CD8-positive, alpha-beta memory T cell (primary cell): ENCODE measurements at regions not wholly inside any gene's neighbourhood (a gene's known extent, or its start where the extent isn't known, plus 50 kb on each side); places are given as distances from the start of the nearest gene placed in this dataset.

Experiments used
- CTCF ChIA-PET: fragments of 350-600 bp; sonication (Branson Sonifier 250); formaldehyde crosslinking; loops from one replicate; lab custom pipeline; 2021; ENCODE audit warnings: antibody characterized with exemption; lab: Charles Lee
- POLR2A ChIA-PET: fragments of 350-600 bp; sonication (Branson Sonifier 250); formaldehyde crosslinking; loops from one replicate; lab custom pipeline; 2021; ENCODE audit warnings: antibody characterized with exemption; lab: Charles Lee
- DNase-seq, 5 donors: peaks; one replicate each; pipeline versions ENCODE4 v3.0.0 to v3.0.0-alpha.2; 2020 to 2022; ENCODE audit warnings: mixed read lengths in 1 of 5
- H3K27ac ChIP-seq: one replicate; pipeline ENCODE4 v1.7.0; 2013; ENCODE audit warnings: low read depth, mild to moderate bottlenecking, low read length, moderate library complexity
- H3K27me3 ChIP-seq: 2 replicates; pipeline ENCODE4 v1.7.0; 2013; ENCODE audit warnings: low read length, mild to moderate bottlenecking; ENCODE audit not compliant: insufficient read depth, poor library complexity, severe bottlenecking
- H3K36me3 ChIP-seq: 2 replicates; pipeline ENCODE4 v1.7.0; 2013; ENCODE audit warnings: mild to moderate bottlenecking, low read length, moderate library complexity; ENCODE audit not compliant: insufficient read depth
- H3K4me1 ChIP-seq: 2 replicates; pipeline ENCODE4 v1.7.0; 2013; ENCODE audit warnings: mild to moderate bottlenecking, low read length, moderate library complexity; ENCODE audit not compliant: insufficient read depth
- H3K4me3 ChIP-seq: 2 replicates; pipeline ENCODE4 v1.7.0; 2013; ENCODE audit warnings: mild to moderate bottlenecking, low read length
- H3K9me3 ChIP-seq: 2 replicates; pipeline ENCODE4 v1.7.0; 2013; ENCODE audit warnings: mild to moderate bottlenecking, low read length
- H3K27ac Mint-ChIP-seq, 8 donors: one replicate each; pipeline ENCODE4 v1.8.0; 2020 to 2021; ENCODE audit warnings: mixed read lengths in 8 of 8, mild to moderate bottlenecking in 6 of 8, inconsistent platforms in 3 of 8, moderate library complexity in 3 of 8
- H3K27me3 Mint-ChIP-seq, 2 donors: one replicate each; pipeline ENCODE4 v1.8.0; 2020 to 2021; ENCODE audit warnings: mixed read lengths in 2 of 2, mild to moderate bottlenecking in 1 of 2, moderate library complexity in 1 of 2
- H3K36me3 Mint-ChIP-seq, 3 donors: one replicate each; pipeline ENCODE4 v1.8.0; 2020 to 2021; ENCODE audit warnings: mixed read lengths in 3 of 3, inconsistent platforms in 1 of 3, mild to moderate bottlenecking in 1 of 3
- H3K4me1 Mint-ChIP-seq, 3 donors: one replicate each; pipeline ENCODE4 v1.8.0; 2020 to 2021; ENCODE audit warnings: mixed read lengths in 3 of 3, inconsistent platforms in 1 of 3, mild to moderate bottlenecking in 1 of 3
- H3K4me3 Mint-ChIP-seq, 7 donors: one replicate each; pipeline ENCODE4 v1.8.0; 2020 to 2021; ENCODE audit warnings: mixed read lengths in 7 of 7, mild to moderate bottlenecking in 6 of 7, moderate library complexity in 4 of 7, inconsistent platforms in 2 of 7
- H3K9me3 Mint-ChIP-seq, 5 donors: one replicate each; pipeline ENCODE4 v1.8.0; 2020 to 2022; ENCODE audit warnings: mixed read lengths in 5 of 5, mild to moderate bottlenecking in 3 of 5, moderate library complexity in 2 of 5, inconsistent platforms in 1 of 5

- Mint-ChIP-seq H3K27ac (no peak overlapping the region), H3K4me3 (no peak overlapping the region), H3K27me3 (peaks cover 5 to 11% of the 10 kb centered on the region in 2 donors), H3K36me3 (no peaks in the 10 kb centered on the region), H3K4me1 (no peaks in the 10 kb centered on the region), H3K9me3 (peaks cover 4 to 16% (median 8%) of the 10 kb centered on the region in 5 donors)
- POLR2A ChIA-PET: no interaction called here
- Histone ChIP-seq H3K27me3 (no peaks in the 10 kb centered on the region), H3K36me3 (no peaks in the 10 kb centered on the region), H3K4me1 (no peaks in the 10 kb centered on the region), H3K9me3 (no peaks in the 10 kb centered on the region), H3K27ac (no peak overlapping the region), H3K4me3 (no peak overlapping the region)
- DNase-seq: no peak
- CTCF ChIA-PET: no interaction called here
Measured at GRCh38 chr3:127356381-127356780, 68.5 kb upstream of the PRR20G start.

- H3K4me1 Mint-ChIP-seq: no peaks in the 10 kb centered on the region
- H3K36me3 Mint-ChIP-seq: no peaks in the 10 kb centered on the region
- POLR2A ChIA-PET: no interaction called here
- peaks cover 10 to 15% of the 10 kb centered on the region in 2 donors for H3K27me3 Mint-ChIP-seq
- Histone ChIP-seq H3K9me3 (no peaks in the 10 kb centered on the region), H3K4me3 (no peak overlapping the region), H3K36me3 (no peaks in the 10 kb centered on the region), H3K4me1 (no peaks in the 10 kb centered on the region), H3K27ac (no peak overlapping the region), H3K27me3 (no peaks in the 10 kb centered on the region)
- H3K4me3 Mint-ChIP-seq: no peak overlapping the region
- CTCF ChIA-PET: no interaction called here
- H3K9me3 Mint-ChIP-seq: peaks cover 4 to 16% (median 8%) of the 10 kb centered on the region in 5 donors
- no peak overlapping the region for H3K27ac Mint-ChIP-seq
- DNase-seq: no peak
Measured at GRCh38 chr3:127354761-127355160, 66.9 kb upstream of the PRR20G start.

- Mint-ChIP-seq H3K27ac (no peak overlapping the region), H3K36me3 (no peaks in the 10 kb centered on the region), H3K4me3 (no peak overlapping the region), H3K9me3 (peaks cover 5 to 16% (median 8%) of the 10 kb centered on the region in 5 donors), H3K27me3 (peaks cover 6 to 14% of the 10 kb centered on the region in 2 donors), H3K4me1 (no peaks in the 10 kb centered on the region)
- no peaks in the 10 kb centered on the region for H3K9me3 ChIP-seq
- POLR2A ChIA-PET: no interaction called here
- H3K27me3 ChIP-seq: no peaks in the 10 kb centered on the region
- no peak overlapping the region for H3K4me3 ChIP-seq
- H3K4me1 ChIP-seq: no peaks in the 10 kb centered on the region
- H3K36me3 ChIP-seq: no peaks in the 10 kb centered on the region
- no peak for DNase-seq
- no peak overlapping the region for H3K27ac ChIP-seq
- CTCF ChIA-PET: no interaction called here
Measured at GRCh38 chr3:127352612-127353011, 64.8 kb upstream of the PRR20G start.

- H3K27ac Mint-ChIP-seq: no peak overlapping the region
- peaks cover 6 to 14% of the 10 kb centered on the region in 2 donors for H3K27me3 Mint-ChIP-seq
- Histone ChIP-seq H3K9me3 (no peaks in the 10 kb centered on the region), H3K27me3 (no peaks in the 10 kb centered on the region), H3K4me3 (no peak overlapping the region), H3K36me3 (no peaks in the 10 kb centered on the region), H3K4me1 (no peaks in the 10 kb centered on the region), H3K27ac (no peak overlapping the region)
- ChIA-PET CTCF (no interaction called here), POLR2A (no interaction called here)
- H3K9me3 Mint-ChIP-seq: peaks cover 1 to 9% (median 2%) of the 10 kb centered on the region in 5 donors
- no peak for DNase-seq
- H3K4me1 Mint-ChIP-seq: no peaks in the 10 kb centered on the region
- H3K4me3 Mint-ChIP-seq: no peak overlapping the region
- H3K36me3 Mint-ChIP-seq: no peaks in the 10 kb centered on the region
Measured at GRCh38 chr3:127351775-127352350, 64.0 kb upstream of the PRR20G start.

GRCh38 chr3:127351321-127351720, 63.5 kb upstream of the PRR20G start:
- Histone ChIP-seq H3K4me3 (no peak overlapping the region), H3K4me1 (no peaks in the 10 kb centered on the region), H3K36me3 (no peaks in the 10 kb centered on the region), H3K27me3 (no peaks in the 10 kb centered on the region), H3K27ac (no peak overlapping the region), H3K9me3 (no peaks in the 10 kb centered on the region)
- H3K4me1 Mint-ChIP-seq: no peaks in the 10 kb centered on the region
- no peaks in the 10 kb centered on the region for H3K36me3 Mint-ChIP-seq
- H3K27ac Mint-ChIP-seq: no peak overlapping the region
- POLR2A ChIA-PET: no interaction called here
- CTCF ChIA-PET: no interaction called here
- H3K4me3 Mint-ChIP-seq: no peak overlapping the region
- no peak for DNase-seq
- peaks cover 0 to 7% (median 4%) of the 10 kb centered on the region in 5 donors for H3K9me3 Mint-ChIP-seq
- peaks cover 6 to 14% of the 10 kb centered on the region in 2 donors for H3K27me3 Mint-ChIP-seq

GRCh38 chr3:127350172-127351050, 62.6 kb upstream of the PRR20G start:
- Histone ChIP-seq H3K27ac (no peak overlapping the region), H3K9me3 (no peaks in the 10 kb centered on the region), H3K36me3 (no peaks in the 10 kb centered on the region), H3K27me3 (no peaks in the 10 kb centered on the region), H3K4me1 (no peaks in the 10 kb centered on the region), H3K4me3 (no peak overlapping the region)
- Mint-ChIP-seq H3K9me3 (peaks cover 0 to 7% (median 2%) of the 10 kb centered on the region in 5 donors), H3K4me1 (no peaks in the 10 kb centered on the region), H3K36me3 (no peaks in the 10 kb centered on the region), H3K27me3 (peaks cover 6 to 18% of the 10 kb centered on the region in 2 donors), H3K27ac (no peak overlapping the region), H3K4me3 (no peak overlapping the region)
- DNase-seq: no peak
- POLR2A ChIA-PET: no interaction called here
- CTCF ChIA-PET: no interaction called here

- Histone ChIP-seq H3K4me3 (no peak overlapping the region), H3K27ac (no peak overlapping the region), H3K4me1 (no peaks in the 10 kb centered on the region), H3K9me3 (no peaks in the 10 kb centered on the region), H3K27me3 (no peaks in the 10 kb centered on the region), H3K36me3 (no peaks in the 10 kb centered on the region)
- DNase-seq: no peak
- Mint-ChIP-seq H3K27me3 (peaks cover 8 to 19% of the 10 kb centered on the region in 2 donors), H3K36me3 (no peaks in the 10 kb centered on the region), H3K4me1 (no peaks in the 10 kb centered on the region), H3K9me3 (peaks cover 0 to 7% (median 0%) of the 10 kb centered on the region in 5 donors), H3K4me3 (no peak overlapping the region), H3K27ac (no peak overlapping the region)
- ChIA-PET POLR2A (no interaction called here), CTCF (no interaction called here)
Measured at GRCh38 chr3:127349501-127350171, 61.8 kb upstream of the PRR20G start.

- no peaks in the 10 kb centered on the region for H3K36me3 ChIP-seq
- Mint-ChIP-seq H3K9me3 (peaks cover 0 to 6% (median 2%) of the 10 kb centered on the region in 5 donors), H3K36me3 (no peaks in the 10 kb centered on the region), H3K27me3 (peaks cover 33 to 37% of the 10 kb centered on the region in 2 donors), H3K4me3 (no peak overlapping the region), H3K4me1 (no peaks in the 10 kb centered on the region), H3K27ac (no peak overlapping the region)
- POLR2A ChIA-PET: no interaction called here
- no peak overlapping the region for H3K27ac ChIP-seq
- CTCF ChIA-PET: interaction anchor here (2.1 kb wide), 1 partner anchor 12 kb away, joined by 5 read pairs; no protein-coding TSS in a partner anchor
- H3K4me1 ChIP-seq: no peaks in the 10 kb centered on the region
- DNase-seq: no peak
- H3K9me3 ChIP-seq: no peaks in the 10 kb centered on the region
- H3K27me3 ChIP-seq: no peaks in the 10 kb centered on the region
- H3K4me3 ChIP-seq: no peak overlapping the region
Measured at GRCh38 chr3:127342735-127343134, 54.9 kb upstream of the PRR20G start.
